ENCODE measurements at regions not wholly inside any gene's neighbourhood (a gene's known extent, or its start where the extent isn't known, plus 50 kb on each side); places are given as distances from the start of the nearest gene placed in this dataset.

- H3K4me3 ChIP-seq (ENCODE audit: low read length) = no peak overlapping the region
- TF ChIP-seq CTCF (conservative IDR thresholded peaks at IDR 0.05; ENCODE audit: low read length) = peak; percentile 87
- DNase-seq (ENCODE audit: low read depth) = peak; percentile 58
These were observed 130.1 kb upstream of the TECRL start for GRCh38 chr4:64539234-64539849.

GRCh38 chr4:64538219-64538618 is 129.0 kb upstream of the TECRL start:
- no peak overlapping the region for H3K4me3 ChIP-seq (ENCODE audit: low read length)
- TF ChIP-seq CTCF (conservative IDR thresholded peaks at IDR 0.05; ENCODE audit: low read length) = no peak
- DNase-seq (ENCODE audit: low read depth) = no peak

DNA sequence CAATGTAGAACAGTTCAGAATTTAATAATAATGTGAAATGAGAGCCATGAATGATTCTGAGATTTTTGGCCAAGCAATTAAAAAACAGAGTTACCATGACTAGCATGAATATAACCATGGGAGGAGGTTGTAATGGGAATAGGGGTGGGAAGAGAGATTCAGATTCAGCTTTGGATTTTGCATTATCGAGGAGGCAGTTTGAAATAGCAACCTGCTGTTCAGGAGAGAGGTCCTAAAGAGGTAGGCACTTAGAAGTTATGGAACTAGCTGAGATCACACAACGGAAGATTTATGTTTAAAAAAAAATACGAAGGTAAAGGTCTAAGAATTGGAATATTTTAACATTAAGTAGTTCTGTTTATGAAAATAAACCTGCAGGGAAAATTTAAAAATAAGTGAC is 124.4 kb upstream of the TECRL start:
- H3K4me3 ChIP-seq (ENCODE audit: low read length) = no peak overlapping the region
- DNase-seq (ENCODE audit: low read depth) = no peak
- TF ChIP-seq CTCF (conservative IDR thresholded peaks at IDR 0.05; ENCODE audit: low read length) = no peak

GRCh38 chr4:64533159-64533558 is 123.9 kb upstream of the TECRL start:
- H3K4me3 ChIP-seq (ENCODE audit: low read length) = no peak overlapping the region
- TF ChIP-seq CTCF (conservative IDR thresholded peaks at IDR 0.05; ENCODE audit: low read length) = no peak

GRCh38 chr4:64520421-64520820 is 111.2 kb upstream of the TECRL start:
- no peak for DNase-seq (ENCODE audit: low read depth)
- no peak overlapping the region for H3K4me3 ChIP-seq (ENCODE audit: low read length)
- no peak for TF ChIP-seq CTCF (conservative IDR thresholded peaks at IDR 0.05; ENCODE audit: low read length)

More at GRCh38 chr4:64533159-64533558, 123.9 kb upstream of the TECRL start:
- DNase-seq (ENCODE audit: low read depth) = no peak

DNA sequence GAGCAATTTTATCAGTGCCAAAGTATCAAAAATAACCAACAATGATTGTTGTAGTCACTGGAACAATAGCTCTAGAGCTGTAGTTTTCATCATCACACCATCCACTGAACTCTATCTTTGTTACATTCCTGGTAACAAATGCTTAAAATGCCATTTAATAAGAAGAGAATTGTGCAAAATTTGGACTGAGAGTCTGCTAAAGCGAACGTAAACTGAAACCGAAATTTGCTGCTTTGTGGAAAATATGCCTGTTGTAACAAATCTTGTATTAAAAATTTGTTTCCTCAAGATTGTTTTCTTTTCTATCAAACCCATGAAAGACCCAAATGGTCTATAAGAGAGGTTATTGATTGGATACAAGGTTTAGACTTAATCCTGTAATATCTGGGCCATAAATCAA is 109.3 kb upstream of the TECRL start:
- no peak for DNase-seq (ENCODE audit: low read depth)
- no peak overlapping the region for H3K4me3 ChIP-seq (ENCODE audit: low read length)
- no peak for TF ChIP-seq CTCF (conservative IDR thresholded peaks at IDR 0.05; ENCODE audit: low read length)

DNA sequence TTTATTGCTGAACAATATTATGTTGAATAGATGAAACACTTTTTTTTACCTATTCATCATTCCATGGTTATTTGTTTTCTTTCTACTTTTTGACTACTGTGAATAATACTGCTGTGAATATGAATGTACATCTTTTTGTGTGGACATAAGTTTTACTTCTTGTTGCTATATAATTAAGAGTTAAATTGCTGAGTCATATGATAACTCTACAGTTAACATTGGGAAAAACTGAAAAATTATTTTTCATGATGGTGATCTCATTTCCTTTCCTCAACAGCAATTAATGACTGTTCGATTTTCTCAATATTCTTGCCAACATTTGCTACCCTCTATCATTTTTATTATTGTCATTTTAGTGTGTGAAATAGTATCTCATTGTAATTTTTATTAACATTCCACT is 106.9 kb upstream of the TECRL start:
- DNase-seq (ENCODE audit: low read depth) = no peak
- H3K4me3 ChIP-seq (ENCODE audit: low read length) = no peak overlapping the region
- TF ChIP-seq CTCF (conservative IDR thresholded peaks at IDR 0.05; ENCODE audit: low read length) = no peak

All from AG10803 (cell line).